ENCODE measurements at regions not wholly inside any gene's neighbourhood (a gene's known extent, or its start where the extent isn't known, plus 50 kb on each side); places are given as distances from the start of the nearest gene placed in this dataset.

- no peak for TF ChIP-seq CTCF (IDR thresholded peaks at IDR 0.05; ENCODE audit: borderline replicate concordance, insufficient read depth, low read depth, low read length)
- no peak overlapping the region for H3K4me3 ChIP-seq (ENCODE audit: low read depth, low read length)
These were observed 460.5 kb downstream of the BRD1 start for GRCh38 chr22:49367041-49367697.

GRCh38 chr22:49366437-49366836 lies 461.2 kb downstream of the BRD1 start:
- H3K4me3 ChIP-seq (ENCODE audit: low read depth, low read length), result no peak overlapping the region

GRCh38 chr22:49365910-49366309 lies 461.8 kb downstream of the BRD1 start:
- H3K4me3 ChIP-seq (ENCODE audit: low read depth, low read length), result no peak overlapping the region
- TF ChIP-seq CTCF (IDR thresholded peaks at IDR 0.05; ENCODE audit: borderline replicate concordance, insufficient read depth, low read depth, low read length), result no peak

More at GRCh38 chr22:49366437-49366836, 461.2 kb downstream of the BRD1 start:
- no peak for TF ChIP-seq CTCF (IDR thresholded peaks at IDR 0.05; ENCODE audit: borderline replicate concordance, insufficient read depth, low read depth, low read length)

- no peak overlapping the region for H3K4me3 ChIP-seq (ENCODE audit: low read depth, low read length)
These were observed 462.4 kb downstream of the BRD1 start for GRCh38 chr22:49365191-49365837.

GRCh38 chr22:49364398-49364797 lies 463.3 kb downstream of the BRD1 start:
- no peak for TF ChIP-seq CTCF (IDR thresholded peaks at IDR 0.05; ENCODE audit: borderline replicate concordance, insufficient read depth, low read depth, low read length)
- no peak overlapping the region for H3K4me3 ChIP-seq (ENCODE audit: low read depth, low read length)

More at GRCh38 chr22:49365191-49365837, 462.4 kb downstream of the BRD1 start:
- no peak for TF ChIP-seq CTCF (IDR thresholded peaks at IDR 0.05; ENCODE audit: borderline replicate concordance, insufficient read depth, low read depth, low read length)

- H3K4me3 ChIP-seq (ENCODE audit: low read depth, low read length), result no peak overlapping the region
- TF ChIP-seq CTCF (IDR thresholded peaks at IDR 0.05; ENCODE audit: borderline replicate concordance, insufficient read depth, low read depth, low read length), result no peak
These were observed 464.0 kb downstream of the BRD1 start for GRCh38 chr22:49363526-49364230.
